A549 (cell line): ENCODE measurements at regions not wholly inside any gene's neighbourhood (a gene's known extent, or its start where the extent isn't known, plus 50 kb on each side); places are given as distances from the start of the nearest gene placed in this dataset.
A peak's percentile ranks its signal among the peaks of the same experiment; 100 is the strongest.

Experiments used
- ATAC-seq, 2 experiments: fragments of 200-7000 bp in 1 of 2; fragments of >200 bp in 1 of 2; cut with Nextera tagmentation in 1 of 2; cut with Tn5 transposase in 1 of 2; 3 replicates each; pipeline versions ENCODE4 v1.8.0 to v1.9.1; 2018 to 2020; ENCODE audit warnings: mild to moderate bottlenecking in 1 of 2, moderate library complexity in 1 of 2
- CTCF ChIA-PET: fragments of 300-600 bp; sonication (Branson Sonifier 250); formaldehyde crosslinking; extraction: SDS; loops from one replicate; lab custom pipeline; 2021; ENCODE audit warnings: antibody characterized with exemption, inconsistent platforms; lab: Yijun Ruan, JAX
- POLR2A ChIA-PET: fragments of 350-600 bp; formaldehyde crosslinking; extraction: SDS; loops from one replicate; lab custom pipeline; 2021; ENCODE audit warnings: antibody characterized with exemption, inconsistent platforms; lab: Yijun Ruan, JAX
- DNase-seq, 2 experiments: peaks; one replicate each; pipeline versions ENCODE4 v3.0.0 to v3.0.0-alpha.2; 2011 to 2016; ENCODE audit warnings: low read depth in 1 of 2, low spot score in 1 of 2
- FAIRE-seq: peaks from 2 replicates; lab custom pipeline; 2011; peaks lifted over from hg19 to GRCh38; lab: Jason Lieb, UNC
- H3K27ac ChIP-seq, 2 experiments: fragments of >200 bp; sonication (Bioruptor Twin); formaldehyde crosslinking; 3 replicates each; pipeline ENCODE4 v1.5.1; 2016 to 2017
- H3K4me1 ChIP-seq: fragments of >200 bp; sonication (Bioruptor Twin); formaldehyde crosslinking; 3 replicates; pipeline ENCODE4 v1.6.1; 2016
- H3K4me2 ChIP-seq: fragments of >200 bp; sonication (Bioruptor Twin); formaldehyde crosslinking; 3 replicates; pipeline ENCODE4 v1.6.1; 2016
- H3K4me3 ChIP-seq: fragments of >200 bp; sonication (Bioruptor Twin); formaldehyde crosslinking; 3 replicates; pipeline ENCODE4 v1.5.1; 2016
- H3K9me3 ChIP-seq: fragments of >200 bp; sonication (Bioruptor Twin); formaldehyde crosslinking; 3 replicates; pipeline ENCODE4 v1.6.1; 2016
- ATOH8 ChIP-seq: fragments of 250-450 bp; sonication (Bioruptor Pico); IDR thresholded peaks from 2 replicates; pipeline ENCODE4 v1.5.0; 2020; ENCODE audit warnings: low read depth, mild to moderate bottlenecking, moderate library complexity
- CEBPB ChIP-seq, 2 experiments: fragments of >200 bp in 1 of 2; sonication (Bioruptor Twin) in 1 of 2; formaldehyde crosslinking in 1 of 2; IDR thresholded peaks; 2 replicates each; pipeline ENCODE4 v1.6.1; 2012 to 2016
- CHD2 ChIP-seq: fragments of 150-350 bp; IDR thresholded peaks from 2 replicates; pipeline ENCODE4 v1.6.1; 2014; ENCODE audit warnings: low read length; ENCODE audit not compliant: partially characterized antibody
- EHF ChIP-seq: fragments of 250-450 bp; sonication (Bioruptor Pico); IDR thresholded peaks from 2 replicates; pipeline ENCODE4 v1.5.0; 2020; ENCODE audit warnings: mild to moderate bottlenecking
- ESRRA ChIP-seq: fragments of 150-350 bp; IDR thresholded peaks from 2 replicates; pipeline ENCODE4 v1.6.1; 2014; ENCODE audit warnings: mild to moderate bottlenecking, low read length, borderline replicate concordance
- FOSL2 ChIP-seq, 2 experiments: fragments of 450-650 bp in 1 of 2; fragments of >200 bp in 1 of 2; sonication (Bioruptor Twin) in 1 of 2; formaldehyde crosslinking; IDR thresholded peaks; 2 replicates each; pipeline versions ENCODE4 v1.5.0 to v1.6.1; 2016 to 2020; ENCODE audit warnings: mild to moderate bottlenecking in 1 of 2, moderate library complexity in 1 of 2
- FOXS1 ChIP-seq: fragments of 250-450 bp; sonication (Bioruptor Pico); IDR thresholded peaks from 2 replicates; pipeline ENCODE4 v1.5.0; 2020; ENCODE audit warnings: mild to moderate bottlenecking, moderate library complexity
- GATA3 ChIP-seq: IDR thresholded peaks from 2 replicates; pipeline ENCODE4 v1.6.1; 2012; ENCODE audit warnings: borderline replicate concordance
- HMGXB4 ChIP-seq: fragments of 250-450 bp; sonication (Bioruptor Pico); IDR thresholded peaks from 2 replicates; pipeline ENCODE4 v1.5.0; 2021; ENCODE audit warnings: mild to moderate bottlenecking, moderate library complexity, borderline replicate concordance
- HOXB13 ChIP-seq: fragments of 250-450 bp; sonication (Bioruptor Pico); IDR thresholded peaks from 2 replicates; pipeline ENCODE4 v1.5.0; 2020; ENCODE audit warnings: low read depth, mild to moderate bottlenecking, moderate library complexity
- JUN ChIP-seq, 2 experiments: fragments of >200 bp; sonication (Bioruptor Twin); formaldehyde crosslinking; IDR thresholded peaks; 2 replicates in 1 of 2; 3 replicates in 1 of 2; pipeline ENCODE4 v1.6.1; 2016 to 2017
- MAZ ChIP-seq: fragments of 150-350 bp; IDR thresholded peaks from 2 replicates; pipeline ENCODE4 v1.6.1; 2014; ENCODE audit warnings: antibody characterized with exemption, low read depth, low read length, borderline replicate concordance
- NPAS2 ChIP-seq: fragments of 250-450 bp; sonication (Bioruptor Pico); IDR thresholded peaks from 2 replicates; pipeline ENCODE4 v1.8.0; 2022; ENCODE audit warnings: mild to moderate bottlenecking, moderate library complexity, borderline replicate concordance
- NR3C1 ChIP-seq: fragments of >200 bp; sonication (Bioruptor Twin); formaldehyde crosslinking; IDR thresholded peaks from 3 replicates; pipeline ENCODE4 v1.6.1; 2017
- PHF8 ChIP-seq: fragments of 200-600 bp; sonication (generic); IDR thresholded peaks from 2 replicates; pipeline ENCODE4 v1.6.1; 2016; ENCODE audit warnings: low read depth, mild to moderate bottlenecking, antibody characterized with exemption, moderate library complexity, borderline replicate concordance
- RARB ChIP-seq: fragments of 250-450 bp; sonication (Bioruptor Pico); IDR thresholded peaks from 2 replicates; pipeline ENCODE4 v1.8.0; 2021; ENCODE audit warnings: mild to moderate bottlenecking, moderate library complexity
- SREBF2 ChIP-seq: fragments of 450-650 bp; IDR thresholded peaks from 2 replicates; pipeline ENCODE4 v1.6.1; 2014; ENCODE audit warnings: mild to moderate bottlenecking, moderate library complexity
- USF2 ChIP-seq: fragments of 450-650 bp; IDR thresholded peaks from 2 replicates; pipeline ENCODE4 v1.6.1; 2014; ENCODE audit warnings: antibody characterized with exemption
- ZFP36 ChIP-seq: fragments of 450-650 bp; IDR thresholded peaks from 2 replicates; pipeline ENCODE4 v1.6.1; 2014; ENCODE audit warnings: borderline replicate concordance; ENCODE audit not compliant: partially characterized antibody
- ZNF302 ChIP-seq: fragments of 250-450 bp; sonication (Bioruptor Pico); IDR thresholded peaks from 2 replicates; pipeline ENCODE4 v1.9.0; 2021; ENCODE audit warnings: inconsistent platforms, mild to moderate bottlenecking, moderate library complexity
- ZSCAN20 ChIP-seq: fragments of 250-450 bp; sonication (Bioruptor Pico); IDR thresholded peaks from 2 replicates; pipeline ENCODE4 v1.8.0; 2022; ENCODE audit warnings: mild to moderate bottlenecking, moderate library complexity
- WGBS: methylation state at CpG from one replicate; pipeline ENCODE4 v1.1.6; 2017; ENCODE audit errors: missing lambda C conversion rate; 5-methylcytosine and 5-hydroxymethylcytosine counted together
- TF ChIP-seq, protein P1 (sequence below): fragments of 150-350 bp; IDR thresholded peaks from 2 replicates; pipeline ENCODE4 v1.6.1; 2014; ENCODE audit warnings: low read depth, mild to moderate bottlenecking, low read length

GRCh38 chr5:18091758-18092157 is 457.5 kb downstream of the TAF11L14 start:
- no peak for FAIRE-seq
- CTCF ChIA-PET, result no interaction called here
- Histone ChIP-seq H3K27ac (no peak overlapping the region), H3K4me1 (peaks cover 5% of the 10 kb centered on the region; the same call in 2 of the 3 replicates), H3K4me3 (no peak overlapping the region), H3K9me3 (no peaks in the 10 kb centered on the region), H3K4me2 (no peak overlapping the region)
- WGBS, result 61% methylated on average over 2 of the region's 2 CpGs
- TF ChIP-seq ATOH8 (no peak), FOSL2 (IDR thresholded peaks at IDR 0.05) (no peak), FOSL2 (CRISPR knock-in tag; IDR thresholded peaks at IDR 0.05) (0 out of 2 replicates have a peak, but pooled peaks have one; percentile 29), ZFP36 (no peak), ZNF302 (no peak)
- TF ChIP-seq, all 56 proteins: peak for 1
- DNase-seq (no peak), ATAC-seq (no peak)
- POLR2A ChIA-PET, result no interaction called here

GRCh38 chr5:18095061-18095460 is 460.8 kb downstream of the TAF11L14 start:
- H3K4me2 ChIP-seq, result no peak overlapping the region
- FAIRE-seq, result no peak
- CTCF ChIA-PET, result interaction anchor here (0.7 kb wide), 1 partner anchor 11 kb away, joined by 3 read pairs; no protein-coding TSS in a partner anchor
- H3K4me3 ChIP-seq, result no peak overlapping the region
- TF ChIP-seq GATA3, result no peak
- no peak for TF ChIP-seq FOXS1 (CRISPR knock-in tag)
- TF ChIP-seq, all 56 proteins: peak for 0
- 80% methylated on average over 2 of the region's 2 CpGs for WGBS
- Histone ChIP-seq H3K9me3 (no peaks in the 10 kb centered on the region), H3K27ac (no peak overlapping the region), H3K4me1 (peaks cover 5% of the 10 kb centered on the region; the same call in 2 of the 3 replicates)
- POLR2A ChIA-PET, result no interaction called here
- DNase-seq (no peak), ATAC-seq (no peak)

- POLR2A ChIA-PET, result no interaction called here
- Histone ChIP-seq H3K9me3 (no peaks in the 10 kb centered on the region), H3K4me3 (no peak overlapping the region), H3K27ac (no peak overlapping the region), H3K4me1 (no peaks in the 10 kb centered on the region), H3K4me2 (no peak overlapping the region)
- TF ChIP-seq SREBF2, result no peak
- TF ChIP-seq RARB (CRISPR knock-in tag), result no peak
- TF ChIP-seq HMGXB4 (CRISPR knock-in tag), result no peak
- TF ChIP-seq CHD2, result no peak
- no peak for TF ChIP-seq NPAS2 (CRISPR knock-in tag)
- TF ChIP-seq USF2, result no peak
- TF ChIP-seq ESRRA, result no peak
- no peak for TF ChIP-seq CEBPB (IDR thresholded peaks at IDR 0.05)
- TF ChIP-seq HOXB13 (CRISPR knock-in tag), result no peak
- ATAC-seq (no peak), FAIRE-seq (no peak), DNase-seq (no peak)
- 47% methylated on average over 5 of the region's 5 CpGs for WGBS
- CTCF ChIA-PET, result interaction anchor here (1.0 kb wide), 1 partner anchor 16 kb away, joined by 3 read pairs; no protein-coding TSS in a partner anchor
Observed at GRCh38 chr5:18097817-18098216, 463.6 kb downstream of the TAF11L14 start.

DNA sequence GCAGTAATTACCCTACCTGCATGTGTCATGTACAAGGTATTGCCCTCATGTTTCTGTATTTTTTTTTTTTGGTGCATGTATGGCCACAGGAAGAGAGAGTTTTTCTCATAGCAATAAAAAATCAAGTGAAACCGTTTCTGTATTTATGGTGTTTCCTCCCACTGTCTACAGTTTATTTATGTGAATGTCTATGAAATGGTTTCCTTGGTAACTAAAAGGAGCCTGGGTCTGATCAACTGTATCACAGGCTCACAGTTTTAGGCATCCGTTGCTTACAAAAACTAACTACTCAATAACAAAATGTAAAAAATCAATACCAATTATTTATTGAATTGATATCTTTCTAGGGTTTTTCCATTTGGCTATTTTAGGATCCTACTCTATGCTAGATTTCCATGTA is 464.4 kb downstream of the TAF11L14 start:
- Histone ChIP-seq H3K4me2 (no peak overlapping the region), H3K9me3 (no peaks in the 10 kb centered on the region), H3K4me3 (no peak overlapping the region), H3K4me1 (no peaks in the 10 kb centered on the region), H3K27ac (no peak overlapping the region)
- FAIRE-seq (no peak), DNase-seq (no peak), ATAC-seq (no peak)
- 52% methylated on average over 2 of the region's 2 CpGs for WGBS
- POLR2A ChIA-PET, result no interaction called here
- CTCF ChIA-PET, result interaction anchor here (0.6 to 1.4 kb wide), 2 partner anchors 783 to 882 kb away, joined by 3 read pairs; no protein-coding TSS in a partner anchor
- TF ChIP-seq PHF8 (no peak), EHF (CRISPR knock-in tag) (no peak), MAZ (no peak), ZSCAN20 (no peak), JUN (IDR thresholded peaks at IDR 0.05) (no peak), NPAS2 (CRISPR knock-in tag) (no peak), NR3C1 (no peak)
- TF ChIP-seq, protein P1, sequence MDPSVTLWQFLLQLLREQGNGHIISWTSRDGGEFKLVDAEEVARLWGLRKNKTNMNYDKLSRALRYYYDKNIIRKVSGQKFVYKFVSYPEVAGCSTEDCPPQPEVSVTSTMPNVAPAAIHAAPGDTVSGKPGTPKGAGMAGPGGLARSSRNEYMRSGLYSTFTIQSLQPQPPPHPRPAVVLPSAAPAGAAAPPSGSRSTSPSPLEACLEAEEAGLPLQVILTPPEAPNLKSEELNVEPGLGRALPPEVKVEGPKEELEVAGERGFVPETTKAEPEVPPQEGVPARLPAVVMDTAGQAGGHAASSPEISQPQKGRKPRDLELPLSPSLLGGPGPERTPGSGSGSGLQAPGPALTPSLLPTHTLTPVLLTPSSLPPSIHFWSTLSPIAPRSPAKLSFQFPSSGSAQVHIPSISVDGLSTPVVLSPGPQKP, result no peak
